Right atrium auricular region (tissue), 2 donors: ENCODE measurements at regions not wholly inside any gene's neighbourhood (a gene's known extent, or its start where the extent isn't known, plus 50 kb on each side); places are given as distances from the start of the nearest gene placed in this dataset.

Experiments
- DNase-seq: peaks from one replicate; pipeline ENCODE4 v3.0.0-alpha.2; 2019; ENCODE audit warnings: low spot score
- H3K27ac ChIP-seq, 2 donors: fragments of 200-600 bp; sonication (generic); 1 replicate in 1 of 2; 2 replicates in 1 of 2; pipeline ENCODE4 v1.5.1; 2016 to 2019
- H3K27me3 ChIP-seq, 2 donors: fragments of 200-600 bp; sonication (generic); one replicate each; pipeline versions ENCODE4 v1.5.1 to v1.6.0; 2017 to 2019
- H3K36me3 ChIP-seq: fragments of 200-600 bp; sonication (generic); one replicate; pipeline ENCODE4 v1.5.1; 2016
- H3K4me1 ChIP-seq, 2 donors: fragments of 200-600 bp; sonication (generic); one replicate each; pipeline versions ENCODE4 v1.5.1 to v1.6.0; 2017 to 2019
- H3K4me3 ChIP-seq, 2 donors: fragments of 200-600 bp; sonication (generic); 1 replicate in 1 of 2; 2 replicates in 1 of 2; pipeline ENCODE4 v1.5.1; 2017 to 2019; ENCODE audit warnings: mild to moderate bottlenecking in 1 of 2, moderate library complexity in 1 of 2
- H3K9me3 ChIP-seq, 2 donors: fragments of 200-600 bp; sonication (generic); one replicate each; pipeline ENCODE4 v1.5.1; 2019
- CTCF ChIP-seq, 2 donors: fragments of 200-600 bp; sonication (generic); IDR thresholded peaks; one replicate each; pipeline ENCODE4 v1.5.1; 2019; ENCODE audit warnings: antibody characterized with exemption in 2 of 2

GRCh38 chr1:103367186-103367585 lies 158.3 kb upstream of the RNPC3 start:
- Histone ChIP-seq H3K9me3 (no peaks in the 10 kb centered on the region), H3K4me3 (no peak overlapping the region), H3K4me1 (no peaks in the 10 kb centered on the region), H3K27ac (no peak overlapping the region), H3K27me3 (no peaks in the 10 kb centered on the region), H3K36me3 (no peaks in the 10 kb centered on the region)
- TF ChIP-seq CTCF (IDR thresholded peaks at IDR 0.05) = no peak
- DNase-seq = no peak

GRCh38 chr1:103365860-103366569 lies 159.5 kb upstream of the RNPC3 start:
- no peak for TF ChIP-seq CTCF (IDR thresholded peaks at IDR 0.05)
- Histone ChIP-seq H3K9me3 (no peaks in the 10 kb centered on the region), H3K27ac (no peak overlapping the region), H3K4me3 (no peak overlapping the region), H3K4me1 (no peaks in the 10 kb centered on the region), H3K27me3 (no peaks in the 10 kb centered on the region), H3K36me3 (no peaks in the 10 kb centered on the region)
- no peak for DNase-seq

- Histone ChIP-seq H3K9me3 (no peaks in the 10 kb centered on the region), H3K27ac (no peak overlapping the region), H3K36me3 (no peaks in the 10 kb centered on the region), H3K4me1 (no peaks in the 10 kb centered on the region), H3K4me3 (no peak overlapping the region), H3K27me3 (no peaks in the 10 kb centered on the region)
- TF ChIP-seq CTCF (IDR thresholded peaks at IDR 0.05) = no peak
- DNase-seq = no peak
Observed at GRCh38 chr1:103363008-103363365, 162.5 kb upstream of the RNPC3 start.

- no peaks in the 10 kb centered on the region for H3K27me3 ChIP-seq
- H3K9me3 ChIP-seq = no peaks in the 10 kb centered on the region
- H3K27ac ChIP-seq = no peak overlapping the region
- H3K36me3 ChIP-seq = no peaks in the 10 kb centered on the region
- no peak for TF ChIP-seq CTCF (IDR thresholded peaks at IDR 0.05)
- H3K4me1 ChIP-seq = no peaks in the 10 kb centered on the region
- H3K4me3 ChIP-seq = no peak overlapping the region
- DNase-seq = no peak
Observed at GRCh38 chr1:103362348-103363007, 163.0 kb upstream of the RNPC3 start.

- Histone ChIP-seq H3K27ac (no peak overlapping the region), H3K36me3 (no peaks in the 10 kb centered on the region), H3K4me3 (no peak overlapping the region), H3K9me3 (no peaks in the 10 kb centered on the region), H3K4me1 (no peaks in the 10 kb centered on the region), H3K27me3 (no peaks in the 10 kb centered on the region)
- no peak for TF ChIP-seq CTCF (IDR thresholded peaks at IDR 0.05)
- DNase-seq = no peak
Observed at GRCh38 chr1:103353391-103353790, 172.1 kb upstream of the RNPC3 start.

GRCh38 chr1:103348136-103348535 lies 177.4 kb upstream of the RNPC3 start:
- no peaks in the 10 kb centered on the region for H3K36me3 ChIP-seq
- no peak for TF ChIP-seq CTCF (IDR thresholded peaks at IDR 0.05)

More at GRCh38 chr1:103348136-103348535, 177.4 kb upstream of the RNPC3 start:
- H3K4me3 ChIP-seq = no peak overlapping the region
- no peaks in the 10 kb centered on the region for H3K4me1 ChIP-seq
- no peak for DNase-seq
- H3K27ac ChIP-seq = no peak overlapping the region
- H3K27me3 ChIP-seq = no peaks in the 10 kb centered on the region
- no peaks in the 10 kb centered on the region for H3K9me3 ChIP-seq
